Activated T-cell treated with anti-CD3 and anti-CD28 coated beads, Interleukin-2, amount 50 U/mL, for 1 hour (primary cell): ENCODE measurements at regions not wholly inside any gene's neighbourhood (a gene's known extent, or its start where the extent isn't known, plus 50 kb on each side); places are given as distances from the start of the nearest gene placed in this dataset.

Source experiments
- DNase-seq: peaks from one replicate; pipeline ENCODE4 v3.0.0-alpha.2; 2020

DNA sequence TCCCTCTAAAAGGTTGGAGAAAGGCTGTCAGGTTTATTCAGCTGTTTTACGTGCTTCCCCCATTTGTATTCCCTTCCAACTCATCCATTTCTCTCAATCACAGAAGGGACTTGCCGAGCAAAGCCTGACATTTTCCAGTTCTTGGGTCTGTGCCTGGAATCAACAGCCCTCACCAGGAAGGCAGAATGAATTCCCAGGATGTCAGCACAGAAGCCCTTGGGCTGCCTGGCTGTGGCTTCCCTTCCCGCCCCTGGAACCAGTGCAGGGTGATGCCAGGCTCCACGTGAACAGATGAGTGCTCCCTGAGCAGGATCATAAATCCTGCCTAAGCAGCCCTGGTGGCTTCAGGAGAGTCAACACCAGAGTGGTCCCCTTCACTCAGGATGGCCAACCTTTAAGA is 86.1 kb upstream of the CD83 start:
- no peak for DNase-seq

DNA sequence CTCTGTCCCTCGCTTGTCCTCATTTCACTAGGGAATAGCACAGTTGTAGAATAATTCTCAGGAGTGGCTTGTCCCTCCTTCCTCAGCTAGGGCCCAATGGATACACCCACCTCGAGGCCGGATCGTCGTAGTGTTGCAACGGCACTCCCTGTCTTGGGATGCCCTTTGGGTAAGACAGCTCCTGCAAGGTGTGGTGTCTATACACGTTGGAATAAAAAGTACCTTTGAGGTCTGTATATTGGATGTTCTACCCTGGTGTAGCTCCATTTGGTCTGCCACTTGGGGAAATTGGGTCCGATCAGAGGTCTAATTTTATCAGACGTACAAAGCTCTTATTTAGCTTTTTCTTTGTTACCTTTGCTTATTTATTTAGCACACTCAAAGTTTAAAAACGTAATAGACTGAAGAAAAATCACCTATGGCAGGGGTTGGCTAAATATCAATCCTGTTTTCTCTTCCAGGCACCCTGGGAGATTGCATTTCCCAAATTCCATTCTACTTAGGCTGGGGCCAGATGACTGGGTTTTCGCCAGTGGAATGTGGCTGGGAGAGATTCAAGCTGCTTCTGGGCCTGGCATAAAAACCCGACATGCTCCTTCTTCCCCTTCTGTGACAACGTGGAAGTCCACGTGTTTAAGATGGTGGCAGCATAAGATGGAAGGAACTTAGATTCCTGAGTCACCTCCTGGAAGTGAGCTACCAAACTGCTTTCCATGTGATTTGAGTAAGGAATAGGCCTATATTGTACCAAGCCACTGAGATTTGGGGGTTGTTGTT is 82.3 kb upstream of the CD83 start:
- no peak for DNase-seq

DNA sequence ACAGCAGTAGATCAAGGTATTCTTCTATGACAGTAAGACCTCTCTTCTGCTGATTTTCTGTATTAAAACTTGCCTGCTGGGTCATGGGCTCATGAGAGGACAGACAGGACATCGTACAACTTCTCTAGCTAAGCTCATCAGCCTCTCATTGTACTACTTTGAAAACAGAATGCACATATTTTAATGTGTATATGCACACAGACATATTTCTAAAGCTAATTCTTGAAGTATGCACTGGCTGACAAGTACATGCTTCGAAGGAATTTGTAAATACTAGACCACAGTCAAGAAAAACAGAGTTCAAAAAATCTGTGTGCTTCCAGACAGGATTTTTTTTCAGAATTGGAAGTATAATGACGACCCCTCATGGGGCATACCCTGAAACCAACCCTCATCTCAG is 81.7 kb upstream of the CD83 start:
- DNase-seq, result no peak

DNA sequence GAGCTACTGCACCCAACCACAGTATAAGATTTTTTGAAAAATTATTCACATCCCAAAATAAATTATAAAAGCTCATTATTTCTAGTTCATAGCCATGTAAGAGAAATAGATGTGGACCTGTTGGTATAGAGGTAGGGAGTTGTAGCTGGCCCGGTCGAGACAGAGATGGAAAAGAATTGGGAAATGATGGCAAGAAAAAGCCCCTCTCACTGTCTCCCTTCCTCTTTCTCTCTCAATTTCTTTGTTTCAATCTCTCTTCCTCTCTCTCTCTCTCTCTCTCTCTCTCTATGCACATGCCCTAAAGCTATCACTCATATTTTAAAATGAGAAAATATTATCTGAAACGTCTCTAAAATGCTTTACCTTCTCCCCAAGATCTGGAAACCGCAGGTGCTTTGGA is 80.7 kb upstream of the CD83 start:
- no peak for DNase-seq

DNA sequence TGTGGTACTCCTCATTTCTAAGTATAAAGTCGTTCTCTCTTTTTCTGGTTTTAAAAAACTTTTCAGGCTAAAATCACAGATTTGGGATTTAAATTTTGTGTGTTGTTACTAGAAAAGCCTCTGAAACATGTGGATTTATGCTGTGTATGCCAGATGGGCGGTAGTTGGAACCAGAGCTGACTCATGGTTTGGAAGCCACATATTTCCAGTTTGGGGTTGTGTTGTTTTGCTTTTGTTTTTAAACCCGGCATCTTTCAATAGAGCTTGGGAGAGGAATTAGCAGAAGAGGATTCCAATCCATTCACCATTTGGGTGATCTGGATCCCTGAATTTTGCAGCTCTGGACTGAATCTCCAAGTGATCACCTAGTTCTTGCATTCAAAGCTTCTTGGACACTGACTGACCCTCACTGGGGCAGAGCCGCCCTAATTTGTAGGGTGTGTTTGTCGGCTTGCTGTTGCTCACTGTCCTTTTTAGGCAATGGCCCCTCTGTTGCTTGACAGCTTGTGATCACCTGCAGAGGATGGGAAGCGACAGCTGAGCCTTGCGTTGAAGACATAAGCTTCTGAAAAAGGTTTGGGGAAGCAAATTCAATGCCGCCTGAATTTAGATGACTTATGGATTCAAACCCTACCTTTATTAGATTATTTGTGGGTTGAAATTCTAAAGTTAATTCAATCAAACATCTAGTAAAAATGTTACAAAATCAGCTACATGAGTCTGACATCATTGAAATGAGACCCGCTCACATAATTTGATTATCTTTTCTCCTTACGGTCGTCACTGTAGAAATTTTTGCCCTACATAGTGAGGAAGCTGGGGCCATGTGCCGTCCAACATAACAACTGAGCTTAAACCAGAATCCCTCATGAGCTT is 79.9 kb upstream of the CD83 start:
- no peak for DNase-seq

DNA sequence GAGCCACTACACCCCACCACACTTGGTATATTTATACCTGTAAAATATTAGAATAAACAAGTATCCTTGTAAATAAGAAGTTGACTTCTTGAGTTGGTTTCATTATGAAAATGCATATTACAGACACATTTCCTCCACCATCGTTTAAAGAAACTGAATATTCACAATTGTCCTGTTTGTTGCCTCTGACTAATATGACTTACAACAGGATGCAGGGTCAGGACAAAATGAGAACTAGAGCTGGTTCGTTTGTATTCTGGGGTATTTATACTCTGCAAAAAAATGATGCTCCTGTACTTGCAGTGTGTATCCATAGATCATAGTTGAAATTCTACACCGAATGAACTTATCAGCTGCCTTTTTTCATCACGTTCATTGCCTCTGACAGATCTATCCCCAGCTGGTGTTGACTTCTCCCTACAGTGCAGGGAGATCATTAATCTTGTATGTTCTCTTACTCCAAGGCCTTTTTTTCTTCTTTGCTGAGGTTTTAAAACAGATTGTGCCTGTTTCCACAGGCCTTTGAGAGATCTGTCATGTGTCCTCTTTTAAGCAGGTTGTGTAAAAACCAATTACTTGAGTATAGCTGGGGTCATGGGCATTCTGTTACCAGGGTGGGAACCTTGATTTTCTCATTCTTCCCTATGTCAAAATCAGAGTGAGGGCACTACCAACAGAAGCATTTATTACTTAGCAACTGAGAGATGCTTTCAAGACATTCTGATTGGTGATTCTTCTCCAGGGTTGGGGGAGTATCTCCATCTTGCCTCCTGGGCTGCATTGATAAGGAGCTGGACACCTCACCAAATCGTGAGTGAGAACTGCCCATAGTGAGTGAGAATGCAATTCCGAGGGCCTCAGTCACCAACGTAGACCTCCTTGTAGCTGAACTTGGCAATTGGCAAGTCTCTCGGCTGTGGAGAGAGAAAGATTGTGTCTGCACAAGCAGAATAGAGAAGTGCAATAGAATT is 78.8 kb upstream of the CD83 start:
- no peak for DNase-seq

DNA sequence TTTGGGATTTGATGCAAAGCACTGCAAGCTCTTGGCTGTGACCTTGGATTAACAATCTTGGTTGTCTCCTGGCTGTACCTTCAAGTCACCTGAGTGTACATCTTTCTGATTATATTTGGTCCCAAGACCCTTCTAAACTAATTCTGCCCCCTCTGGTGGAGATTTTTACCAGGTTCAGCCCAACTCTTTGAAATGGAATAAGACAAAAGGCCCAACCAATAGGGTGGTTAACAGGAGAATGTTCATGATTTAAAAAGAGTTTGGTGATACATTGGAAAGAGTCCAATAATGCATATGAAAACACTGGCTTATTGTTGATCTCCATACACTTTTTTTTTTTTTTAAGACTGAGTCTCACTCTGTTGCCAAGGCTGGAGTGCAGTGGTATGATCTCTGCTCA is 77.5 kb upstream of the CD83 start:
- no peak for DNase-seq

DNA sequence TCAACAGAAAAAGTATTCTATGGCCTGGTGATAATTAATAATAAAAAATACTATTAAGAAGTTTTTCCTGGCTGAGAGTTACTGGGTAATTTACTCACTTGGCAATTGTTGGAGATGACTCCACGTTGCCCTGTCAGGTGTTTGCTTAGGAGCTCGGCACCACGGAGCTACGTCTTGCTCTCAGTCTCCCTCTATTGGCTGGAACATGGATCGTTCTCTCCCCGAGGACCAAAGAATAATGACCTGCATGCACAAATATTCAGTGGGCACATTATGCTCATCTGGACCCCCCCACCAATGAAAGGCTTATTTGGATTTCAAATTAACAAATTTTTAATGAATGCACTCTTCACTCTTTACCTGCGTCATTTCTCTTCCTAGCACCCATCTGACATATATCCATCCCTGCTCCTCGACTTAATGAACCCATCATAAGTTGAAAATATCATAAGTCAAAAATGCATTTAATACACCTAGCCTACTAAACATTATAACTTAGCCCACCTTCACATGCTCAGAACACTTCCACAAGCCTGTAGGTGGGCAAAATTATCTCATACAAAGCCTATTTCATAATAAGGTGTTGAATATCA is 71.0 kb upstream of the CD83 start:
- DNase-seq, result peak; percentile 25

DNA sequence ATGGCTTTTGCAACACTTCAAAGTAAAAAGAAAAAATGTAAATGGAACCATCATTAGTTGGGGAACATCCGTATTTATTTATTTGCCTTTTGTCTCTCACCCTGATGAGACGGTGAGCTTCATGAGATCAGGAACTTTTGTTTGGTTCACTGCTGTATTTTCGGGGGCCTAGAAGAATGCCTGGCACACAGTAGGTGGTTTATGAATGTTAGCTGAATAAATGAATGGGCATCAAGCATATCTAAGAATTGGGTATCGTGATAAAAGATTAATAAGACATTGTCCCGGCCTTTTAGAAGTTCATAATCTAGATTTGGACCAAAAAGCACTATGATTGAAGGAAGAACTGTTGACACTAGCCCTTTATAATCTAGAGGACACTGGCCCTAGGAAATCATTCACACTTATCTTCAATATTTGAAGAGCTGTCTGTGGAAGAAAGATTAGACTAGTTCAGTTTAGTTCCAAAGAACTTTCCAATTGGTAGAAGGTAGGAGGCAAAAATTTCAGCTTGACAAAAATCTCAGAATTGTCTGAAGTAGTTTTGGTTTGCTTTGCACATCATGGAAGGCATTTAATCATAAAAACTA is 70.3 kb upstream of the CD83 start:
- DNase-seq, result no peak

DNA sequence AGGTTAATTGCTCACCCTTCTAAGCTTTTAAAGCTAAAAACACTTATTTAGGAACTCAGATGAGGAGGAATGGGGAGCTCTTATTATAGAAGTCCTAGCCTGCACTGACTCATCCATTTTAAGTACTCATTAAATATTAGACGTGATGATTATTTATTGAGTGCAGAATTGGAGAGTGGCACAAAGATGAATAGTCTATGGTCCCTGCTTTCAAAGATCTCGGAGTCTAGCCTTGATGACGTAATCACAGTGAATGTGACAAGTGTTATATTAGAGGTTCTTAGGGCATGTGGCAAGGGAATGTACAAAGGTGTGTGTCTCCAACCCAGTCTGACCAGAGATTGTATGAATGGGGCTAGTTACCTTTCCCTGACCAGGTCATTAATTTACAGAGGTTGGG is 68.7 kb upstream of the CD83 start:
- DNase-seq, result no peak

DNA sequence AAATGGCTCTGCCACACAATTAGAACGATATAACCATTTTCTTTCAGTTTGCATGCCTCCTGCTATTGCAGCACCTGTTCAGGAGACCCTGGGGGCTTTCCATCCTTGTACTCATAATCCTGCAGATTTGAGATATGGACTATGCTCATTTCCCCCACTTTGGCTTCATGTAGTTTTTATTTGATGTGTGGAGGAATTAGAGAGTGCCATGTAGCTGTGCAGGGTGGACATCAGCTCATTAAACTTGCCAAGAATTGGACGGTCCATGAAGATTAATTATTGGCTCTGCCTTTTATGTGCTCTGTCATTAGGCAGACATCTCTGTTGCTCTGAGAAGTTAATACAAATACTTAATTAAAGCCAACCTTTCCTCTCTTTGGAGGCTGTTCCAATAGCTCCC is 66.2 kb upstream of the CD83 start:
- DNase-seq, result no peak

DNA sequence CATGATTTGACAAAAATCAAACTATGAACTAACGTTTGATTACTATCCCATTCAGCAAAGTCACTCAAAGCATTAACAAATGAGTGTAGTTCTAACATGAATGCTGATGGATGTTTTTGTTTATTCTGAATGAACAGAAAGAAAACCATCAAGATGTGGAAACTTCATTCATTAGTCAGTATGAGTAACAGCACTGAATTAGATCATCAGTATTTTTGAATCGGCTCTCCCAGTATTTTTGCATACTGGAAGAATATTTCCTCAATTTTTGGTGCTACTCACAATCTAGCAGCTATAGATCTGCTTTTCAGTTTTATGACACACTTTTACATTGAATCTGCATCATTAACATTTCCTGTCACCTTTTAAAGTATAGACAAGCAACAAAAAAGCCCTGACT is 63.8 kb upstream of the CD83 start:
- DNase-seq, result no peak

DNA sequence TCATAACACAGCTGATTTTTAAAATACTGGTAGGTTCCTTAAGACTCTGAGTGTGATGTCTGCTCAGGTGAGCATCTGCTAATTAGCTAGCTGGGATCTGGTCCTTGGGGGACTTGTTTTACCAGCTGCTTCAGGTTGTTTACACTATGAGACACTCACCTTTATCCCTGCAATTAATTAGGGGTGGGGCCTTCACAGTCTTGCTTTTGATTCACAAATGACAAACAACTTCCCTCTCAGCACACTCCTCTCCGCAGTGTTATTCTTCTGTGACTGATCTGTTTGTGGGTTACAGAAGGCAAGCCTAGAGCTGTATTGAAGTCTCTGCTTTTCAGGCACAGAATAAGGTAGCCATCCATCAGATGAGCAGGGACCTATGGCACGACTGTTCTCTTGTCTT is 62.0 kb upstream of the CD83 start:
- DNase-seq, result no peak

DNA sequence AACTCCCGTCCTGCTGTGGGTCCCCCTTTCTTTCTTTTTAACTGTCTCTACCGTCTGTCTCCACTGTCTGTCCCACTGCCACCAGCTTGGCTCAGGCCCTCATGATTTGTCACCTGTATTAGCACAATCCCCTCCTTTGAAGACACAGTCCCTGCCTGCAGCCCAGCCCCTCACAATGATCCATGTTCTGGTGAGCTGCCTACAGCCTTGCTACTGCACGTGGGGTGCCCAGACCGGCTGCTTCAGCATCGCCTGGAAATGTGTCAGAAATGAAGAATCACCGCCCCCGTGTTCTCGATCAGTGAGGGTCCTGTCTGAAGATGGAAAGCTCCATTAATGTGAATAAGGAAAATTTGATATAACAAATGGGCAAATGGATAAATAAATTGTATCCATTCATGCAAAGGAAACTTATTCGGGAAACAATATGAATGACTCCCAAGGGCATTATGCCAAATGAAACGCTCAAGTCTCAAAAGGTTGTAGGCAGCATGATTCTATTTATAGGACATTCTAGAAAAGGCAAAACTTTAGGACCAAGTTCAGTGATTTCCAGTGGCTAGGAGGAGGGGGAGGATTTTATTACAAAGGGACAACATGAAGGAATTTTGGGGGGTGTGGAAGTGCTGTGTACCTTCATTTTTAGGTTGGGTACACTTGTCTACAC is 59.4 kb upstream of the CD83 start:
- no peak for DNase-seq

DNA sequence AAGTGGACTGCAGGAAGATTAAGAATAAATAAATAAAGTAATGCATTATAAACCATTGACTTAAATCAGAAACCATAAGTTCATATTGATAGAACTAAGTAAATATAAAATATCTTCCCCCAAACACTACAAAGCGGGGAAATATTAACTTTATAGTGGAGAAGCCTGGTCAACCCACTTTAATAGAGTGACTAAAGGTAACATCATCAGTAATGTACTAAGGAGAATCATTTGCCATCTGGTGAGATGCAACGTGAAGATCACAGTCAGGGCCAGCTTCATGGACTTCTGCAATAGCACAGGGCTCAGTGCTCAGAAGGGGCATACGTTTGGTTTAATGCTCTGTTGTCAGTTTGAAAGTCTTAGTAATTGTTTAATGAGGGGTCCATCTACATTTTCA is 58.8 kb upstream of the CD83 start:
- DNase-seq, result no peak

DNA sequence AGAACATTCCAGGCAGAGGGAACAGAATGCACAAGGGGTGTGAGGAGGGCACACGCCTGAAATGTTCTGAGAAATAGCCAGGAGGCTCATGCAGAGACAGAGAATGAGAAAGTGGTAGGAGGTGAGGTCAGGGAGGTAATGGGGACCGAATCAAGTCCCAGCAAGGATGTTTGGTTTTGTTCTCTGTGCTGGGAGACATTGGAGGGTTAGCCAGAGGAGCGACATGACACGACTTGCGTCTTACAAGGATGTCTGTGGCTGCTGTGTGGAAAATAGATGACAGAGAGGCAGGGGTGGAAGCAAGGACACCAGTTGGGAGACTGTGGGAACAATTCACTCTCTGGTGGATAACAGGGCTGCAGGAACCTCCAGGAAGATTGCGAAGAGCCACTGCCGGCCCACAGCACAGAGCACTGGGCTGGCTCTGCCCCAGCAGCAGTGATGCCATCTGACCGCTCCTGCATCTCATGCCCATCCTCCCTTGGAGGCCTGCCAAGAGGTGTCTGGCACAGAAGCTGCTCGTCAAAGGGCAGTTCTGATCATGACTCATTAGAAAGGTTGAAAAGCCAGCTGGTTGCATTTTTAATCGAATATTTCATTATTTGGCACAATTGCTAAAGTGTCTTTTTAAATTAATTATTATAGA is 57.7 kb upstream of the CD83 start:
- no peak for DNase-seq

DNA sequence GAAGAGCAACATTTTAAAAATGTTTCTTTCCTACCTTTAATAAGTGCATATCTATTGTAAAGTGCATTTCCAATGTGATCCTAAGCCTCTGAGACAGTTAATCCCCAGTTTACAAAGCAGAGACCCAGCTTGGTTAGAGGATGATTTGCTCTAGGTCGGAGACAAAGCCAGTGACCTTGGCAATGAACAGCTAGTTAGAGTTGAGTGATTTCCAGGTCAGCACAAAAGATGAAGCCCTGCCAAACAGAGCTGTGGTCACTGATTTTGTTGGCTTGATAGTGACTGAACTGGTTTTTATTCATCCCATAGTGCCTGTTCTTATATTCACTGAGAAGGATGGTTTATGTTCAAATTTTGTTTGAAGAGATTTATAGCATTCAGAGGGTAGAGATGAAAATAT is 56.6 kb upstream of the CD83 start:
- DNase-seq, result no peak

DNA sequence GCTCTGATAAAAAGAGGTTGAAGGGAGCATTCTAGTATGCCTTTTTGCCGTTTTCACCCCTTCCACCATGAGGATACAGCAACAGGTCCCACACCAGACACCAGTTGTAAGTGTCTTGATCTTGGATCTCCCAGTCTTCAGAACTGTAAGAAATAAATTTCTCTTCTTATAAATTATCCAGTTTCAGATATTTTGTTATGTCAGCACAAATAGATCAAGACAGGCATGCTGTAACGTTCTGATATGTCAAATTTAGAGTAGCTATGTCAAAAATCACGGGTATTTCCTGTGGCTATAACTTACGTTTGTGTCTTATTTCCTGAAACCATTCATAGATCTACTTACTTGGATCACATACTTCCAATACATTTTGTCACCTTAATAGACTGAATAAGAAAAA is 55.9 kb upstream of the CD83 start:
- no peak for DNase-seq

DNA sequence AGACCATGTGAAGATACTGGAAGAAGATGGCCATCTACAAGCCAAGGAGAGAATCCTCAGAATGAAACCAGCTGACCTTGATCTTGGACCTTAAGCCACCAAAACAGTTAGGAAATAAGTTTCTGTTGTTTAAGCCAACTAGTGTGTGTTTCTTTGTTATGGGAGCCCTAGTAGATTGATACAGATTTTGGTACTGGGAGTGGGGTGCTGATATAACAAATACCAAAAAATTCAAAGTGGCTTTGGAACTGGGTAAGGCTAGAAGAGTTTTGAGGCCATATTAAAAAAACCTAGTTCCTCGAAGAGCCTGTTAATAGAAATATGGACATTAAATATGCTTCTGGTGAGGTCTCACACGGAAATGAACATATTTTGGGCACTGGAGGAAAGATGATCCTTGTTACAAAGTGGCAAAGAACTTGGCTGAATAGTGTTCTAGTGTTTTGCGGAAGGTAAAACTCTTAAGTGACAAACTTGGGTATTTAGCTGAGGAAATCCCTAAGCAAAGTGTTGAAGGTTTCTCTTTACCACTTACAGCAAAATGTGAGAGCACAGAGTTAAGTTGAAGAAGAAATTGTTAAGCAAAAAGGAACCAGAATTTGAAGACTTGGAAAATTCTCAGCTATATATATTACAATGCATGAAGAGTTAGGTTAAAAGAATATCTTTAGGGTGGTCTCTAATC is 55.1 kb upstream of the CD83 start:
- DNase-seq, result no peak

DNA sequence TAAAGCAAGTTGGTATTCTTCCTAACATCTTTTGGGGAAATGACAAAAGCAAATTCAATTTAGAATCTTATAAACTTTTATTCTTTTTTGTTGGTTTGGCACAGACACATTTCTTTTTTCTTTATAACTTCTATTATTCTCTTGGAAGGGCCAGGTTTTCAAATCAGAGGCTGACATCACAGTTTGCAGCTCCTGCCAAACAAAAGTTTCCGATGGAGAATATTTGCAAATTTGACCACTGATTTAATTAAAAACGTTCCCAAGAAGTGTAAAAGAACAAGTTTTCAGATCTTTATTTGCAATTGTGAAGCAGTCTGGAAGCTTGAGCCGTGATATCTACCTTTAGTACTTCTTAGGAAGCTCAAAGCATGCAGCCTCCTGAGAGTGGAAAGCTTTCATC is 53.8 kb upstream of the CD83 start:
- no peak for DNase-seq

DNA sequence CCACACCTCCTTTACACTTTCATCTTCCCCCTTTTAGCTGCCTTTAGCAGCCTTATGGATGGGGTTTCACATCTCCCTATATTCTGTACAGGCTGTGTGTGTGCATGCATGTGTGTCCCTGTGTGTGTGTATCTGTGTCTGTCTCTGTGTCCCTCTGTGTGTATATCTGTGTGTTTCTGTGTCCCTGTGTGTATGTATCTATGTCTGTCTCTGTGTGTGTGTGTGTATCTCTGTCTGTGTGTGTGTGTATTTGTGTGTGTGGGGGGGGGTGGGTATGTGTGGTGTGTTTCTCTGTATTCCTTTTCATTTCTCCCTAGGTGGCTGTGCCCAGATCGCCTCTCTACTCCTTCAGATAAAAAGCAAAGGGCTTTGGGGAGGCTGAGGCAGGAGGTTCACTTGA is 52.2 kb upstream of the CD83 start:
- DNase-seq, result no peak
